ENCODE measurements at regions not wholly inside any gene's neighbourhood (a gene's known extent, or its start where the extent isn't known, plus 50 kb on each side); places are given as distances from the start of the nearest gene placed in this dataset.

- no peak for DNase-seq (ENCODE audit: low spot score)
- in situ Hi-C loops (cut with MboI; ENCODE audit: low pct_unique_long_range_greater_than_20kb, low sequenced_read_pairs, unreplicated experiment): no loop called here
- no peak for TF ChIP-seq CTCF (IDR thresholded peaks at IDR 0.05; ENCODE audit: extremely low read depth, insufficient read depth, missing control alignments)
Measured at GRCh38 chr1:207971331-207972219, 60.6 kb upstream of the CD34 start.

- in situ Hi-C loops (cut with MboI; ENCODE audit: low pct_unique_long_range_greater_than_20kb, low sequenced_read_pairs, unreplicated experiment): no loop called here
- no peak for TF ChIP-seq CTCF (IDR thresholded peaks at IDR 0.05; ENCODE audit: extremely low read depth, insufficient read depth, missing control alignments)
- no peak for DNase-seq (ENCODE audit: low spot score)
Measured at GRCh38 chr1:207970329-207971233, 59.7 kb upstream of the CD34 start.

GRCh38 chr1:207969528-207969927 is 58.6 kb upstream of the CD34 start:
- in situ Hi-C loops (cut with MboI; ENCODE audit: low pct_unique_long_range_greater_than_20kb, low sequenced_read_pairs, unreplicated experiment): loop anchor here (10.0 kb wide), 2 partner anchors 85 to 145 kb away; no protein-coding TSS in a partner anchor
- DNase-seq (ENCODE audit: low spot score): no peak
- no peak for TF ChIP-seq CTCF (IDR thresholded peaks at IDR 0.05; ENCODE audit: extremely low read depth, insufficient read depth, missing control alignments)

GRCh38 chr1:207968521-207969009 is 57.6 kb upstream of the CD34 start:
- in situ Hi-C loops (cut with MboI; ENCODE audit: low pct_unique_long_range_greater_than_20kb, low sequenced_read_pairs, unreplicated experiment): loop anchor here (10.0 kb wide), 2 partner anchors 84 to 144 kb away; no protein-coding TSS in a partner anchor
- DNase-seq (ENCODE audit: low spot score): no peak

GRCh38 chr1:207967703-207968102 is 56.8 kb upstream of the CD34 start:
- in situ Hi-C loops (cut with MboI; ENCODE audit: low pct_unique_long_range_greater_than_20kb, low sequenced_read_pairs, unreplicated experiment): loop anchor here (10.0 kb wide), 2 partner anchors 83 to 143 kb away; no protein-coding TSS in a partner anchor
- no peak for DNase-seq (ENCODE audit: low spot score)
- TF ChIP-seq CTCF (IDR thresholded peaks at IDR 0.05; ENCODE audit: extremely low read depth, insufficient read depth, missing control alignments): no peak

More at GRCh38 chr1:207968521-207969009, 57.6 kb upstream of the CD34 start:
- TF ChIP-seq CTCF (IDR thresholded peaks at IDR 0.05; ENCODE audit: extremely low read depth, insufficient read depth, missing control alignments): no peak

- DNase-seq (ENCODE audit: low spot score): no peak
- TF ChIP-seq CTCF (IDR thresholded peaks at IDR 0.05; ENCODE audit: extremely low read depth, insufficient read depth, missing control alignments): no peak
- in situ Hi-C loops (cut with MboI; ENCODE audit: low pct_unique_long_range_greater_than_20kb, low sequenced_read_pairs, unreplicated experiment): loop anchor here (10.0 kb wide), 2 partner anchors 82 to 142 kb away; no protein-coding TSS in a partner anchor
Measured at GRCh38 chr1:207966521-207966920, 55.6 kb upstream of the CD34 start.
